Skeletal muscle tissue (tissue), 3 donors: ENCODE measurements at regions not wholly inside any gene's neighbourhood (a gene's known extent, or its start where the extent isn't known, plus 50 kb on each side); places are given as distances from the start of the nearest gene placed in this dataset.
A peak's percentile ranks its signal among the peaks of the same experiment; 100 is the strongest.
"Not testable (repeated sequence)": the region's sequence is repeated elsewhere in the genome, so short reads cannot be mapped to it uniquely, and the experiment has no call there.

Source experiments
- H3K27ac ChIP-seq: one replicate; pipeline ENCODE4 v1.7.0; 2013; ENCODE audit warnings: mild to moderate bottlenecking, low read depth, low read length, inconsistent platforms
- H3K27me3 ChIP-seq, 3 donors: one replicate each; pipeline ENCODE4 v1.7.0; 2013; ENCODE audit warnings: low read length in 3 of 3; ENCODE audit not compliant: control insufficient read depth in 3 of 3, insufficient read depth in 3 of 3
- H3K36me3 ChIP-seq, 3 donors: one replicate each; pipeline ENCODE4 v1.7.0; 2013; ENCODE audit warnings: low read length in 3 of 3; ENCODE audit not compliant: control insufficient read depth in 3 of 3, insufficient read depth in 3 of 3
- H3K4me1 ChIP-seq, 3 donors: one replicate each; pipeline ENCODE4 v1.7.0; 2013; ENCODE audit warnings: low read length in 3 of 3, mild to moderate bottlenecking in 3 of 3; ENCODE audit not compliant: control insufficient read depth in 3 of 3, insufficient read depth in 3 of 3
- H3K4me3 ChIP-seq, 3 donors: one replicate each; pipeline ENCODE4 v1.7.0; 2013; ENCODE audit warnings: low read length in 3 of 3
- H3K9ac ChIP-seq, 3 donors: one replicate each; pipeline ENCODE4 v1.7.0; 2013; ENCODE audit warnings: low read length in 3 of 3, mild to moderate bottlenecking in 3 of 3, moderate library complexity in 2 of 3, low read depth in 1 of 3
- H3K9me3 ChIP-seq, 3 donors: one replicate each; pipeline ENCODE4 v1.7.0; 2013; ENCODE audit warnings: low read length in 3 of 3; ENCODE audit not compliant: control insufficient read depth in 3 of 3
- donor health status: Osteomylitis.

DNA sequence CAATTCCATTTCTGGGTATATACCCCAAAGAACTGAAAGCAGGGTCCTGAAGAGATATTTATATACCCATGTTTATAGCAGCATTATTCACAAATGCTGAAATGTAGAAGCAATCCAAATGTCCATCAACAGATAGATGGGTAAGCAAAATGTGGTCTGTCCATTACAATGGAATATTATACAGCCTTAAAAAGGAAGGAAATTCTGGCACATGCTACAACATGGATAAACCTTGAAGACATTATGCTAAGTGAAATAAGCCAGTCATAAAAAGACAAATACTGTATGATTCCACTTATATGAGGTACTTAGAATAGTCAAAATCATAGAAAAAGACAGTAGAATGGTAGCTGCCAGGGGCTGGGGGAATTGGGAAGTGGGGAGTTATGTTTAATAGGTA lies 169.4 kb upstream of the MED14 start:
- not testable (repeated sequence) for H3K27me3 ChIP-seq

DNA sequence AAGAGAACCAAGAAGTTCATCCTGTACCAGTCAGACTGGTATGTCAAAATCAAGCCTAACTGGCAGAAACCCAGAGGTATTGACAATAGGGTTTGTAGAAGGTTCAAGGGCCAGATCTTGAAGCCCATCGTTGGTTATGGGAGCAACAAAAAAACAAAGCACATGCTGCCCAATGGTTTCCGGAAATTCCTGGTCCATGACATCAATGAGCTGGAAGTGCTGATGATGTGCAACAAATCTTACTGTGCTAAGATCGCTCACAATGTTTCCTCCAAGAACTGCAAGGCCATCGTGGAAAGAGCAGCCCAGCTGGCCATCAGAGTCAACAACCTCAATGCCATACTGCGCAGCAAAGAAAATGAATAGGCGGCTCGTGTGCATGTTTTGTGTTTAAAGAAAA lies 172.7 kb upstream of the MED14 start:
- Histone ChIP-seq H3K27me3 (no peaks in the 10 kb centered on the region), H3K36me3 (no peaks in the 10 kb centered on the region), H3K27ac (no peak overlapping the region), H3K4me1 (no peaks in the 10 kb centered on the region), H3K4me3 (no peak overlapping the region), H3K9ac (no peak overlapping the region), H3K9me3 (peaks cover 0 to 4% (median 0%) of the 10 kb centered on the region in 3 donors)

More for the DNA sequence above, 169.4 kb upstream of the MED14 start:
- not testable (repeated sequence) for H3K4me3 ChIP-seq, H3K36me3 ChIP-seq, H3K9me3 ChIP-seq, H3K9ac ChIP-seq, H3K27ac ChIP-seq, H3K4me1 ChIP-seq

DNA sequence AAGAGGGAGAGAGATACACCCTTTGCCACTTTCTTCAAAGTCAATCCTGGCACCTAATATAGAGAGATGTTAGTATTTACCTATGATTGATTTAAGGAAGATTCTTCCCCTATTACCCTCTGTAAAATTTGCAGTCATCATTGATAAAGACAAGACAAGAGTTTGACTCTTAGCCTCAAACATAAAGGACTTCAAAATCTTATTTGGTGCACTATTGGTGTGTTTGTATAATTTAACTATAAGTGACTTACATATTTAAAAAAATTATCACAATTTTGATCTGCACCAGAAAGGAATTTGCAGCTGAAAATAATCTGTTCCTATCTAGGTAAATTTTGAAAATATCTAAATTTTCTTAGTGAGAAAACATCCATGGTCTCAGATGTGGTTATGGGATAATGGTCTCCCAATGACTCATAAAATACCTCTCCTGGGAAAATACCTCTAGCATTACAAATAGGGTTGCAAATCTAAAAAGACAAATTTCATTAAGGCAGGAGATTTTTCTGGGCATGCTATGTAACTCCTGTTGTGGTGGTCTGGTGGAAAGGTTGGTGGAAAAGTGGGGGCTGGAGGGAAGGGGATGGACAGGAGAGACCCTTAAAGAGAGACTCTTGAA lies 173.6 kb upstream of the MED14 start:
- H3K27me3 ChIP-seq: no peaks in the 10 kb centered on the region
- no peak overlapping the region for H3K27ac ChIP-seq
- H3K9me3 ChIP-seq: peaks cover 0 to 4% (median 0%) of the 10 kb centered on the region in 3 donors
- no peak overlapping the region for H3K9ac ChIP-seq
- H3K36me3 ChIP-seq: no peaks in the 10 kb centered on the region
- H3K4me3 ChIP-seq: no peak overlapping the region
- H3K4me1 ChIP-seq: no peaks in the 10 kb centered on the region

DNA sequence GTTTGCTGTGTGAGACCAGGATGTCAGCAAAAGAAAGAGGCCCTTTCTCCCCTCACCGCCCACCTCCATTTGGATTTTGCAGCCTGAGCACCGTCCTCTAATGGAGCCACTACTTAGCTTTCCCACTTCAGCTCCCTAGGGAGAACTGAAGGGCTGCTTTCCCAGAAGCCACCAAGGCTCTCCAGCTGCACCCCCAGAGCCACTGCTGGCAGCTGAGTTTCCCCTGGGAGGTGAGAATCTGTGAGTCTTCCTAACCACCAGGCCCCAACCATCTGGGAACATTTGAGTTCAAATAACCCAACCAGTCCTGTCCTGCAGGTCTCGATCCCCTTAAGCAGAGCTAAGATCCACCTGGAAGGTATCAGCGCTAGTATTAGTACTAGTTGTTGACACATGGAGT lies 173.1 kb upstream of the USP9X start:
- H3K4me1 ChIP-seq: no peaks in the 10 kb centered on the region
- H3K36me3 ChIP-seq: no peaks in the 10 kb centered on the region
- no peak overlapping the region for H3K27ac ChIP-seq
- no peaks in the 10 kb centered on the region for H3K9me3 ChIP-seq
- H3K27me3 ChIP-seq: no peaks in the 10 kb centered on the region
- no peak overlapping the region for H3K9ac ChIP-seq
- H3K4me3 ChIP-seq: no peak overlapping the region

DNA sequence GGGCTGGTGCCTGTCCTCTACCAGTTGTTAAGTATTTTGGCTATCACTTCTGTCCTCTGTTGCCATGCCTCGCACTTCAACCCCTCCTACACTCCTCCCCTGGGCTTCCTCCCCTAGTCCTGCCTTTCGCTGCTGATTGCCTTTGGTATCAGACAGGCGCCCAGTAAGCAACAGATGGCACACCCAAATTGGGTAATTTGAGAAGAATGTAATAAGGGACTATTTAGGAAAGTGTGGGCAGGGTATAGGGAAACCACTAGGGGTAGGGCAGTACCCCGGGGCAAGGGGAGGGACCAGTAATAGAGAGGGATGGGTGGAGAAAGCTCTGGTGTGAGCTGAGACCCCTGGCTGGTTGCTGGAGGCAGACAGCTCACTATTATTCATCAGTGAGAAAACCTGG lies 172.7 kb upstream of the USP9X start:
- no peaks in the 10 kb centered on the region for H3K36me3 ChIP-seq

DNA sequence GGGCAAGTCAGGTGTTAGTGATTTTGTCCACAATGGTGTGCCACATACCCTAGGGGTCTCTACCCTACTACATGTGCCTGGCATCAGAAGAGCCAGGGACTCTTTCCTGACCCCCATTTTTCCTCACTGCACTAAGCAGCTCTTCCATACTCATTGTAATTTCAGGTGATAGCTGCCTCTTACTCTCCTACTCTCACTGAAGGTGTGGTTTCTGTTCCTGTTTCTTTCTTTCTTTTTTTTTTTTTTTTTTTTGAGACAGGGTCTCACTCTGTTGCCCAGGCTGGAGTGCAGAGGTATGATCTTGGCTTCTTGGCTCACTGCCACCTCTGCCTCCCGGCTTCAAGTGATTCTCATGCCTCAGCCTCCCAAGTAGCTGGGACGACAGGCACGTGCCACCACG lies 164.9 kb upstream of the USP9X start:
- Histone ChIP-seq H3K27ac (no peak overlapping the region), H3K36me3 (no peaks in the 10 kb centered on the region), H3K4me3 (no peak overlapping the region), H3K9ac (no peak overlapping the region), H3K4me1 (no peaks in the 10 kb centered on the region), H3K27me3 (no peaks in the 10 kb centered on the region), H3K9me3 (no peaks in the 10 kb centered on the region)

More for the DNA sequence above, 172.7 kb upstream of the USP9X start:
- H3K9ac ChIP-seq: no peak overlapping the region
- H3K4me3 ChIP-seq: no peak overlapping the region
- H3K4me1 ChIP-seq: no peaks in the 10 kb centered on the region
- H3K9me3 ChIP-seq: no peaks in the 10 kb centered on the region
- H3K27ac ChIP-seq: no peak overlapping the region
- no peaks in the 10 kb centered on the region for H3K27me3 ChIP-seq

DNA sequence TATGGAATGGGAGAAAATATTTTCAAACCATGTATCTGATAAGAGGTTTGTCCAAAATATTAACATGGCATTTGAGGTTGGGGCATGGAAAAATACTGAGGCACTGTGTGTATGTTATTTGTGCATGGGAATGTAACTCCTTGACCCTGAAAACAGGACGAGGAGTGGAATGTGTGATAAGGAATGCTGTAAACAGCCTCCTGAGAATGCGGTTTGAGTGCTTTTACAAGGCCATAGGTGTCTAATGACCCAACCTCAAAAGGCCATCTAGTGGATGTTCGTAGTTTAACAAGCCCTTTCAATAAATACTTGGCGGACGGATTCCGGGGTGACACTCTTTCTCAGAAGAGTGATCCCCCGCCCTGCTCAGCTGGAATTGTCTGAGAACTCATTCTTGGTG lies 162.9 kb upstream of the USP9X start:
- Histone ChIP-seq H3K36me3 (no peaks in the 10 kb centered on the region), H3K9me3 (no peaks in the 10 kb centered on the region), H3K9ac (no peak overlapping the region), H3K4me1 (no peaks in the 10 kb centered on the region), H3K27ac (no peak overlapping the region), H3K27me3 (no peaks in the 10 kb centered on the region), H3K4me3 (no peak overlapping the region)

DNA sequence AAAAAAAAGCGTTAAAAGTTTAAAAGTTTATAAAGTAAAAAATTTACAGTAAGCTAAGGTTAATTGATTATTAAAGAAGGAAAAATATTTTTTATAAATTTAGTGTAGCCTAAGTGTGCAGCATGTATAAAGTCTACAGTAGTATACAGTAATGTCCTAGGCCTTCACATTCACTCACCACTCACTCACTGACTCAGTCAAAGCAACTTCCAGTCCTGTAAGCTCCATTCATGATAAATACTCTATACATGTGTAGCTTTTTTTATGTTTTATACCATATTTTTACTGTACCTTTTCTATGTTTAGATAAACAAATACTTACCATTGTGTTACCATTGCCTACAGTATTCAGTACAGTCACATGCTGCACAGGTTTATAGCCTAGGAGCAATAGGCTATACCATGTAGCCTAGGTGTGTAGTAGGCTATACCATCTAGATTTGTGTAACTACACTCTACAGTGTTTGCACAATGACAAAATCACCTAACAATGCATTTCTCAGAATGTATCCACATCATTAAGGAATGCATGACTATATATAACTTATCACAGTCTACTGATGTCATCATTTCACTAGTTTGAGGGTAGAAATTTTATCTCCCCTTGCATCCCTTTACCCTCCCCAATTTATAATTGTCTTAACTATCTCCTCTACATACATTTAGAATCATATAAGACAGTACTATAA lies 158.4 kb upstream of the USP9X start:
- not testable (repeated sequence) for H3K9ac ChIP-seq, H3K27ac ChIP-seq, H3K27me3 ChIP-seq, H3K4me1 ChIP-seq, H3K4me3 ChIP-seq, H3K36me3 ChIP-seq, H3K9me3 ChIP-seq

DNA sequence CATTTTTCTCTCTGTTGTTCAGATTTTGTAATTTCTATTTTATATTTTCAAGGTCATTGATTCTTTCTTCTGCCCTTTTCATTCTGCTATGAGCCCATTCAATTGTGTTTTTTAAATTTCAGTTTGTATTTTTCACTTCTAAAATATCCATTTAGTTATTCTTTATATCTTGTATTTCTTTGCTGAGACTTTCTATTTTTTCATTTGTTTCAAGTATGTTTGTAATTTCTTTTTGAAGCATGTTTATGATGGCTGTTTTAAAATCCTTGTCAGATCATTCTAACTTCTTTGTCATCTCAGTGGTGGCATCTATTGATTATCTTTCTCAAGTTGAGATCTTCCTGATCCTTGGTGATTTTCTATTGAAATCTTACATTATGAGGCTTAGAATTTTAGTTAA lies 157.2 kb upstream of the USP9X start:
- Histone ChIP-seq H3K9me3 (no peaks in the 10 kb centered on the region), H3K27me3 (peaks cover 0 to 4% (median 0%) of the 10 kb centered on the region in 3 donors)

DNA sequence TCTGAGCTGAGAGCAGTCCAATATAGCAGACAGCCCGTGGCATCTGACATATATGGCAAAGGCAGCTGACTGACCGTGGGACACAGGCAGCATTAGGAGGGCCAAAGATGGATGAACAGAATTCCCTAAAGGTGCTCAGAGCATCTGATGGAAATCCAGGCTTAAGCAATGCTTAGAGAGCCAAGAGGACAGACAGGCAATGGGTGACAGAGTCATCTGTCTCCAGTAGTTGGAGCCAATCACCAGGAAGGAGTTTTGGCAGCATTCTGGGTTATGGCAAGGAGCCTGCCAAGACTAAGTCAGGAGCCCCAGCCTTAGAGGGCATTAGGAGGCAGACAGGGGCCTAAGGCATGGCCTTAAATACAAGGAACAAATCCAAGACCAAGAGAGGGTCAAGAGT lies 153.3 kb upstream of the USP9X start:
- Histone ChIP-seq H3K9me3 (no peaks in the 10 kb centered on the region), H3K27me3 (peaks cover 0 to 4% (median 0%) of the 10 kb centered on the region in 3 donors), H3K36me3 (no peaks in the 10 kb centered on the region), H3K4me3 (no peak overlapping the region), H3K4me1 (peaks cover 4 to 7% (median 6%) of the 10 kb centered on the region in 3 donors), H3K27ac (peak overlapping the region; percentile 33), H3K9ac (no peak overlapping the region)

More for the DNA sequence above, 157.2 kb upstream of the USP9X start:
- Histone ChIP-seq H3K4me3 (no peak overlapping the region), H3K9ac (no peak overlapping the region), H3K27ac (no peak overlapping the region), H3K36me3 (no peaks in the 10 kb centered on the region), H3K4me1 (peaks cover 4 to 7% (median 6%) of the 10 kb centered on the region in 3 donors)
